Islet precursor cell (in vitro differentiated cells): ENCODE measurements at regions not wholly inside any gene's neighbourhood (a gene's known extent, or its start where the extent isn't known, plus 50 kb on each side); places are given as distances from the start of the nearest gene placed in this dataset.
"Not testable (repeated sequence)": the region's sequence is repeated elsewhere in the genome, so short reads cannot be mapped to it uniquely, and the experiment has no call there.

Experiments used
- DNase-seq: peaks from one replicate; pipeline ENCODE4 v3.0.0-alpha.2; 2018

DNA sequence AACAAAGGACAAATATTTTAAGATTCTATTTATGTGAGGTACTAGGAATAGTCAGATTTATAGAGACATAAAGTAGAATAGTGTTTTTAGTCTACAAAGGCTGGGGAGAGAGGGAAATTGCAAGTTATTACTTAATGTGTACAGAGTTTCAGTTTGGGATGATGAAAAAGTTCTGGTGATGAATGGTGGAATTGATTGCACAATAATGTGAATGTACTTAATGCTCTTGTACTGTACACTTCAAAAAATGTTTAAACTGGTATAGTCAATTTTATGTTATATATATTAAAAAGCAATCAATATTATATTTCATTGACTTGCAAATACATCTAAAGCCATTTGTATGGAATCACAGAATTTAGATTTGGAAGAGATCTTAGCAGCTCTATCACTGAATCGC lies 213.4 kb downstream of the PPP1R3A start:
- DNase-seq, result no peak

DNA sequence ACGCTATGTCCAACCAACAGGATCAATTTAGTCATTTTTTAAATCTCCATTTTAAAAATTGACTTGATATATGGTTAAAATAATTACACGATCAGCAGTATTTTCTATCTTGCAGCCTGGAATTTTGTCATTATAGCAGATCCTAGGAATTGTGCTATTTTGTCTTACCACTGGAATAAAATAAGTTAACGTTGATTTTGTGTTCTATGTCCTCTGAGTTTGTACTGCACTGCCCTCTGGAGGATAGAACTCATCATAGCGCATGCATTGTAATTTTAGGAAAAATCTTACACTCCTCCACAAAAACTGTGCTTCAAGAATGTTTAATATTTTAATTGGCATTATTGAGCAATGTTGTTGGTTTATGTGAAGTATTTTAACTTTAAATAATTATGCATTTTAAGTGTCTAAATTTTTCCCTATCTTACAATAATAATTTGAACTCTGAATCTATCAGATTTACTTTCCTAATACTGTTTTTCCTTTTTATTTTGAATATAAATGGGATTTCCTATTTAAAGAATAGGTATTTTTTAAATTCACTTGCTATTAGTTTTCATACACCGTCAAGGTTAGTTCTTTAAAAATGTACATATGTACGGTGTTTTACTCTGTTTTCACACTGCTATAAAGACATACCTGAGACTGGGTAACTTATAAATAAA lies 220.1 kb downstream of the PPP1R3A start:
- DNase-seq, result no peak

DNA sequence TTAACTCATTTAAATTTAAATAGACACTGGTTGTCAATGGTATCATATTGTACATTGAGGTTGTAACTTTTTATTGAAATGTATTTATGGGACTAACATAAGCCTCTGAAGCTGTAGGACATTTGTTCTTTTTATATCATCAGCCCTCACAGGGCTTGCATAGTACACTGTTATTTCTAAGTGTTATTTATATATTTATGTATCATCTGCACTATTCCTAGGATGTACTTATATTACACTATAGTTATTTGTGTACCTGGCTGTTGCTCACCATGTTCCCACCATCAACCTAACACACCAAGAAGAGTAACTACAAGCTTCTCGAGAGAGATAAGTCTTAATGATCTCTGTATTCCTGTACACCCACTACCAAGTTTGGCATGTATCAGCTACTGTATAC lies 224.7 kb downstream of the PPP1R3A start:
- no peak for DNase-seq

DNA sequence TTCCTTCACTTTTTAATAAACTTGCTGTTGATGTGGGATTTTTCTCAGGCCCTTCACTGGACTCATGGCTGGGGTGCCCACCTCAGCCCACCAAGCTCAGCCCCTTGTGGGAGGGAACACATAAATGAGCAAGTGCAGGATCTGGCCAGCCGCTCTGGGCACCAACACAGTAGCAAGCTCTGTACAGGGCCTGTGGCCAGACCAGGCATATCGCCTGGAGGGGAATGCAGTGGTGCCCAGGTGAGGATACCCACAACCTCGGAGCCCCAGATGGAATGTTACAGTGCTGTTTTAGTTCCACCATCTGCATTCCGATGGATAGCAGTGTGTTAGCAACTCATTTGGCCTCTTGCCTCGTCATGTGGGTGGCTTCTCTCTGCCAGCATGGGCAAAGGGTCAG lies 234.6 kb downstream of the PPP1R3A start:
- DNase-seq, result no peak

DNA sequence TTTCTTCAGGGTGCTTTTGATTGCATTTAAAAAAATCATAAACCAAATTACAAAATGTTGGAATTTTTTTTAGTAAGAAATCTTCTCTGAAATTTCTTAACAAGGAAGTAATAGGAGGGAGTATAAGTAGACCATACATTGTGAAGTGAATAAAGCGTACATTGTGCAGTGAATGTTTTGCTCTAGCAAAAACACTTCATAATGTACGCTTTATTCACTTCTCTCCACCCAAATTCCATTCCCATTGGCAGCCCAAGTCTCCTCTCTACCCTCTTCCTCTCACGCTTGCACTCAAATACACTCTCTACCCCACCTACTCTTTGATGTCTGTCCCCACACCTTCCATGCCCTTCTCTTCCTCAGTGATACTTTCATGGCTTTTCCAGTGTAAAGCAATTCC lies 241.0 kb downstream of the PPP1R3A start:
- no peak for DNase-seq

DNA sequence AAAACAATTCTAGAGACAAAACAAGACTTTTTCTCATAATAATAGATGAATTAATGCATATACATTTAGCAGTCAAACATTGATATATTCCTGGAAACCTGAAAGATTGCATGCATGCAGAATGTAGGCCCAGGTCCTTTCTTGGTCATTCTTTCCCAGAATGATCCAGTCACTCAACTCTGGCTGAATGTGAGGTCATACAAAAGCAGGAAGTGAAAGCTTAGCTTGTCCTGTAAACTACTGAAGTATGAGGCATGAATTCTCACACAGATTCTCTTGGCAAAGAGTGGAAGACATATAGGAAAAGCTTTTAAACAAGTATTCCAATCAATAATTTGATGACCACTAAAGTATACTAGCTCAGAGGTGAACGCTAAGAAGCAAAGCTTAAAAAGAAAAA lies 253.9 kb downstream of the PPP1R3A start:
- no peak for DNase-seq

DNA sequence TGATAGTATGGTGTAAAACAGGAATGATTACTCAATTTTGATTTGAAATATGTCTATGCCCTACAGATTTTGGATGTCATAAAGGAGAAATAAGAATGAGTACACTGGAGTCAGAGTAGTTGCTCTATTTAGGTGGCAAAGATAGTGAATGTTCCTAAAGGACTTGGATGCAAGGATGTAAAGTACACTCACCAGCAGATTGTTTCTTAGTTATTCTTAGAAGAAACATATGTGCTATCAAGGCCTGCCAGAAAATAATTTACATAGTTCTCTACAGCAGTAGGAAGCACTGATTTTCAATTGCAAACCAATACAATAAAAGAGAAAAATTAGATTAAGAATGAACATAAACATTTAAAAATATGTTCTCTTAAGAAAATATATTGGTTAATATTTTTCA lies 259.4 kb downstream of the PPP1R3A start:
- DNase-seq, result no peak

DNA sequence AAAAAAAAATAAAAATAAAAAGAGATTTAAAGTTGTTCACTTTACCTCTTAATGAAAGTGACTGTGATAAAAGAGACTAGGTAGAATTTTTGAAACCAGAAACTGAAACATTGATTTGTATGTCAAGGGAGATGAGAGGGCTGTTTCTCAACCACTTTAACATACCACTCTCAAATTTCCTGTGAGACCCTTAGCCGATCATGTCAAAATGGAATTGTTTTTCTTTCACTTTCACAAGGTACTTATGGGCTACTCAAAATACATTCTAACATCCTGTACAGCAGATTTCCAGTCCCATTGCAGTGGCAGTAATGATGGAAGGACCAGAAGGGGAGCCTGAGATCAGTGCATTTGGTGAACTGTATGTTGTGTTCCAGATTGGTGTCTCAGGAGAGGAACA lies 261.2 kb downstream of the PPP1R3A start:
- no peak for DNase-seq

DNA sequence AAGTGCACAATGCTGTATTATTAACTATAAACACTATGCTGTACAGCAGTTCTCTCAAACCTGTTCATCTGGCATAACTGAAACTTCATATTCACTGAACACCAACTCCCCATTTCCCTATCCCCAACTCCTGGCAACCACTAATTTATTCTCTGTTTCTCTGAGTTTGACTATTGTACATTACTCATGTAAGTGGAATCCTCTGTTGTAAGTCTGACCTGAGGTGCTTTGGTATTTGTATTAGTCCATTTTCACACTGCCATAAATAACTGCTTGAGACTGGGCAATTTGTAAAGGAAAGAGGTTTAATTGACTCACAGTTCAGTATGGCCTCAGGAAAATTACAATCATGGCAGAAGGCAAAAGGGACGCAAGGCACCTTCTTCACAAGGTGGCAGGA lies 266.3 kb downstream of the PPP1R3A start:
- no peak for DNase-seq

DNA sequence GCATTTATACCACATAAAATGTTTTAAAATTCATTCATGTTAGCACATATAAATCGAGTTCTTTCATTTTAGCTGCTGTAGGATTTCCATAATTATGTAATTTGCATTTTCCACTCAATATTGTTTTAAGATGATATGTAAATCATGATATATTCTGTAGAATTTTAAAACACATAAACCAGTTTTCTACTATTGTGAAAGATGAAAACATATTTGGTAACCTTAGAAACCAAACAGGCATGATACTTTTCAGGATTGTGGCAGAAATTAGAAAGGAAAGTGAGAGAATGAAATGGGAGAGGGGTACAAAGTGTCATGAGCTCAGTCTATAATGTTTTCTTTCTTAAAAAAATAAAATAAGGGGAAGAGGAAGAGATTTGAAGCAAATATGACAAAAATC lies 269.3 kb downstream of the PPP1R3A start:
- no peak for DNase-seq

DNA sequence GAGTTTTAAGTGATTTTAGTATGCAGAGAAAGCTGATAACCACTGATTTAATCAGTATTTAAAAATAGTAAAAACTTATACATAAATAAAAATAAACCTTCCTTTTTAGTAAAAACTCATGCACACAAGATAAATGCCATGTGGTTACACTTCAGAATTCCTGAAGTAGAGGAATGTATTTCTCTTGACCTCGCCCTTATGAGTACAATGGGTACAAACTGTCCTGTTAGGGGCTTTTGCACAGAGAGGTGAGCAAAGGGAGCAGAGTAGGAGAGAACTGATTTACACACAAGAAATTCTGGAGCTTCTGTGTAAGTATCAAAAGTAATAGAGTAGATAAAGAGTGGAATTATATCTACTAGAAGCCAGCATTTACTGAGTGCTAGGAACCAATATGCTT lies 279.6 kb downstream of the PPP1R3A start:
- no peak for DNase-seq

DNA sequence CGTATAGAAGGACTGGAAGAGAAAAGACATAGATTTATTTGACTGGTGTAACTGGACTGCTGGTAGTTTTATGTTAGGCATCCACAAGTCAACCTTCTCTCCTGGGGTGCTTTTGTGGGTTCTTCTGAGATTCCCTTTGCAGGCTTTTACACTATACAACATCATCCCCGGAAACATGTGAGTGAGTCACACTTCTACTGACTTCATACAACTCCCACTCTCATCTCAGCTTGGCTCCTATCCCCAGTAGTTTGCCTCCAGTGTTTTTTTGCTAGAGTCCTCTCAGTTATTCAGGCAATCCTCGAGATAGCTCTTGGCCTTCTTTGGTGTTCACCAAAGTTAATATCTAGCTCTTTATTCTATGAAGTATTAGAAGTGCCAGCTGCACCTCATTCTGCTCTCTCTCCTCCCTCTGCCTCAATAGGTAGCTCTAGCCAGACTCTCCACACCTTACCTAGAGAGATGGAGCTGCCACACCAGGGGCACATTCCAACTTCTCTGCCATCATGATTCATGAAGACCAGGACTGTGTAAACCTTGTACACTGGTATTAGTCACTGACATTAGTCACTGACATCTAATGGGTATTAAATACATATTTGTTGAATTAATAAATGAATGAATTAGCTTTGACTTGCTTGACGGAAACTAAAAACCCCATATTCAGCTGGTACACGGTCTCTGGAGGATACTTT lies 281.9 kb downstream of the PPP1R3A start:
- no peak for DNase-seq

DNA sequence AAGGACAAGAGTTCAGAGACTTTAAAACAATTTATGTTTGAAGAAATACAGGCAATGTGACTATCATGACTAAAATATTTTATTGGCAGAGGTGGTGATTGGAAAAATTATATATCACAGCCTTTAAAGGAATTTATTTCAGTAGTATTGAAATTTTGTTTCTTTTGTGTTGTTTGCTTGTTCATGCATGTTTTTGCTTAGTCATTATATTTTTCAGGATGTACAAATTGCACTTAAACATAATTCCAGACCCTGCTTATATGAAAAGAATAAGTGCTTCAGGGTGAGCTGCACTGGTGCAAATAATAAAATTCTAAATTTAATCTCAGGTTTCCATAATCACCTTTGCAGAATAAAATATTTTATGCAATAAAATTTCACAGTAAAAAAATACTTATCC lies 283.3 kb downstream of the PPP1R3A start:
- no peak for DNase-seq

DNA sequence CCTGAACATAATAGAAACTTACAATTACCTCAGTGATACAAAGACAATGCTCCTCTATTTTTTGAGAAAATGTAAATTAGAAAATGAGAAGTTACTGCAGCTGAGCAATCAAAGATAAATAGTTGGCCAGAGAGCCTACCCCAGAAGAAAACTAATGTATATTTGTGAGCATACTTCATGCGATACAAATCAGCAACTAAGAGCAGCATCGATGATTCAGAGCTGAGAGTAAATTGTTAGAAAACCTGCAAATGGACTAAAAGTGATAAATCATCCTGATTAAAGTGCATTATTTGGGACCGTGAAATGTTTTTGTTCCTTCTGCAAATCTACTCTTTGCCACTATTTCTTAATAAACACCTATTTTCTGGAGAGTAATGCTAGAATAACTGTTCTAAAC lies 285.7 kb downstream of the PPP1R3A start:
- no peak for DNase-seq

DNA sequence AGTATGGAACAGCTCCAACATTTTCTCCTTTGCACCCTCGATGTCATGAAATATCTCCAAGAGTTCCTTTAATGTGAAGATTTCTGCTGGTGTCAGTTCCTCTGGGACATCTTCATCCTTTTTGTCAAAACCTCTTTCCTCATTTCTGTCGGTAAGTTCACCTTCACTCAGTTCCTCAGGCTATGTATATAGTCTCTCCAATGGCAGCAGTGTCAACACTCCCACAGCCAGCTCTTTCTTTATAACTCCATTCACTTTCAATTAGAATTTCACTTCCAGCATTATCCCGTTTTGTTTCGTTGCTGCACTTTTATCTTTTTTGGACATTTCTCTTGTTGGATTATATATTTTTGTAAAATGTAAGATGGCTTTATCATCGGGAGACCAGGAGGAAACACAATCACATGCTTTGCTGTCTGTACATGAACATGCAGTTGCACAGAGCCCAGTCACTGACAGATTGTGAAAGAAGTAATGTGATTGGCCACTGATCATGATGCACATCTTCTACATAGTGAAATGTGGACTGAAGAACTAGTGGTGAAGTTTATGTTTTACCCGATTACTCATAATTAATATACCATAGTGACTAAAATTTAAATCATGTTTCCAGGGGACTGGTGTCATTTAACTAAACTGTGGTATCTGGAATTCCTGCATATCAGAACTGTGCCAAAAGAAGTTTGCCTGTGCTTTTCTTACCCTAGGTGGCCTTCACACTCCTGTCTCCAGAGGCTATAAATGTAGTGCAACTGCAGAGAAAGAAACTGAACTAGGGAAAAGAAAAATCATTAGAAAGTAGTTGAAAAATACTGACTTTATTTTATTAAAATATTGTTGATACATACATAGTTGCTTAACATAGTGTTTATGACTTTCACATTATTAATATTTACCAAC lies 289.6 kb downstream of the PPP1R3A start:
- DNase-seq, result no peak

DNA sequence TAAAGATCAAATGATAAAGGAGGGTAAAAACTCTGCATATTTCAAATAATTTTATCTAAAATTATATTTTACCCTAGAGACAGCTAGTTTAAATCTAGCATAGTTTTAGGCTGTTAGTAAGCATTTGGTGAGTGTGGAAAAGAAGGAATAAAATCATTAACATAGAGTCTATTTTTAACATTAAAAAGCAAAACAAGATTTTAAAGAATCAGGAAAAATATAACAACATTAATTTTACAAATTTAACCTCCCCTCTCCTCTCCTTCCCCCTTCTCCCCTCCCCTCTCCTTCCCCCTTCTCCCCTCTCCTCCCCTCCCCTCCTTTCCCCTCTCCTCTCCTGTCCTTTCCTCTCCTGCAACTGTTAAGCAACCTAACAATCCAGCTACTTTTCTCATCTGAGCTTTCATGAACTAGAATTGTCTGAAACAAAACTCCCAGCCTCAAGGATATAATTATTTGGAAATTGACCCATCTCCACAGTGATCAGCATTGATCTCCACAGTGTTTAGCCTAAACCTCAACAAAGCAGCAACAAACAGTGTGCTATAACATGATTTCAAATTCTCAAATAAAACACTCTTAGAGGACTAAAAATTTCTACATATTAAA lies 293.2 kb downstream of the PPP1R3A start:
- DNase-seq, result no peak

DNA sequence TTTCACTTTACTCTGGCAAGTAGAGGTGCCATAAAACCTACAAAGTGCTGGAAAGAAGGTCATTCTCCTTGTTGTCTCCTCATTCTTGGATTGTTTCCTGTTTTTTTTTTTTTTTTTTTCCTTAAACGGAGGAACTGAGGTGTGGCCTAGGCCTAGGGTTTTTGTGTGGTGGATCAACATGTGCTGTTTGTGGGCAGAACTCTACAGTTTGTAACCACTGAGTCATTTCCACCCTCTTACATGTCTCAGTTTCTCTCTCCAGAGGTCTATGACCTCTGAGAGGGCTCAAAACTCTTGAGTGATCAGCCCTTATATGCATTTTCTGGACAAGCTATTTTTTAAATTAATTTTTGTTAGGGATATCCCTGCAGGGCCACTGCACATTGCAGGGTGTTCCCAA lies 296.0 kb downstream of the PPP1R3A start:
- DNase-seq, result no peak

DNA sequence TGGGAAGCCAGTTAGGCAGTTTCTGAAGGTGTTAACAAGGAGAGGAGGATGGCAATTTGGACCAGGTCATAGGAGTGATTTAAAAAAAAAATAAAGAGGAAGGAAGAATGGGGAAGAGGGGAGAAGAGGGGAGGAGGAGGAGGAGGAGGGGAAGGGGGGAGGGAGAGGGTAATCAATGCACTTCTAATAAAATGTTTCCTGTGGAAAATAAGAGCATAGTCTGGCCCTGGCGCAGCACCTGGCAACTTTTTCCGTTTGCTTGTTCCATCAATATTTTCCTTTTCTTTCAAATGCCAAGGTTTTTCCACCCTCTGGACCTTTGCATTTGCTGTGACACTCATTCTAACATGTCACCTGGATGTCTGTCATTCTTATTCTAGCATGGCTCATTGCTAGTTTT lies 308.2 kb downstream of the PPP1R3A start:
- no peak for DNase-seq

DNA sequence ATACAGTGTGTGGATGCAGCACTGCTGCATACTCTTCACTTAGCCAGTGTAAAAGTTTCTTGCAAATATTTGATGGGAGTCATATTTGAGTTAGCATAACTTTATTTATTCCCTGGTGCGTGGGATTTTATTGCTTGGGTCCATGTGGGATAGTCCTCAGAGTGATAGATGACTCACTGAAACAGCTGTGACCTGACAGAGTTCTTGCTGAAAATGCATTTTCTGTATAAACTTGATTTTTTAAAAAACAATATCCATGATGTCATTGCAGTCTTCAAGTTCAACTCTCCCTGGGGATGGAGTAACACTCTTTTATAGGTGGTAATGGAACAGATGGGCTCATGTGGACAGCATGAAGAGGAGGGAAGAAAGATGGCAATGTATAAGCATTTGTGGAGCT lies 310.0 kb downstream of the PPP1R3A start:
- DNase-seq, result no peak

DNA sequence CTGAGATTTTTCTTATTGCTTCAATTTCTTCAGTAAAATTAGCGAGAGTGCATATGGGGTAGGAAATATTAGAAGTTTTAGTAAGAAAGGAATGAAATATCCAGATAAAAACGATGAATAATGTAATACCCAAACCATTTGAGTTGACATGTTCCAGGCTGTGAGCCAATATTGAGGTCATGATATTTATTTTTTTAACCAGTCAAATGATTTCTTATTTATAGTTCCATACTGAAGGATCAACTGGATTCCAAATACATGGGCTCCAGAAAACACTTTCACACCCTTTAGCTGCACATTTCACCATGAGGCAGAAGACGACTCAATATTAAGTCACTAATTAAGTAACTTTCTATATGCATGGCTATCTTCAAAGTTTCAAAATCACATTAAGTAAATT lies 312.5 kb downstream of the PPP1R3A start:
- no peak for DNase-seq

DNA sequence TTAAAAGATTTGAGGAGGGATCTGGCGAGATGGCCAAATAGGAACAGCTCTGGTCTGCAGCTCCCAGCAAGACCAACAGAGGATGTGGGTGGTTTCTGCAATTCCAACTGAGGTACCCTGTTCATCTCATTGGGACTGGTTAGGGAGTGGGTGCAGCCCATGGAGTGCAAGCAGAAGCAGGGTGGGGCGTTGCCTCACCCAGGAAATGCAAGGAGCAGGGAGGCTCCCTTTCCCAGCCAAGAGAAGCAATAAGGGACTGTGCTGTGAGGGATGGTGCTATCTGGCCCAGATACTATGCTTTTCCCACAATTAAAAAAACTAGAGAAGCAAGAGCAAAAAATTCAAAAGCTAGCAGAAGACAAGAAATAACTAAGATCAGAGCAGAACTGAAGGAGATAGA lies 318.4 kb downstream of the PPP1R3A start:
- not testable (repeated sequence) for DNase-seq

DNA sequence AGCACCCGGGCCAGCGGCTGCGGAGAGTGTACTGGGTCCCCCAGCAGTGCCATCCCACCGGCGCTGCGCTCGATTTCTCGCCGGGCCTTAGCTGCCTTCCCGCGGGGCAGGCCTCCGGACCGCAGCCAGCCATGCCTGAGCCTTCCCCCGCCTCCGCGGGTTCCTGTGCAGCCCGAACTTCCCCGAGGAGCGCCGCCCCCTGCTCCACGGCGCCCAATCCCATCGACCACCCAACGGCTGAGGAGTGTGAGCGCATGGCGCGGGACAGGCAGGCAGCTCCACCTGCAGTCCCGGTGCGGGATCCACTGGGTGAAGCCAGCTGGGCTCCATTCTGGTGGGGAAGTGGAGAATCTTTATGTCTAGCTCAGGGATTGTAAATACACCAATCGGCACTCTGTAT lies 325.4 kb downstream of the PPP1R3A start:
- not testable (repeated sequence) for DNase-seq

DNA sequence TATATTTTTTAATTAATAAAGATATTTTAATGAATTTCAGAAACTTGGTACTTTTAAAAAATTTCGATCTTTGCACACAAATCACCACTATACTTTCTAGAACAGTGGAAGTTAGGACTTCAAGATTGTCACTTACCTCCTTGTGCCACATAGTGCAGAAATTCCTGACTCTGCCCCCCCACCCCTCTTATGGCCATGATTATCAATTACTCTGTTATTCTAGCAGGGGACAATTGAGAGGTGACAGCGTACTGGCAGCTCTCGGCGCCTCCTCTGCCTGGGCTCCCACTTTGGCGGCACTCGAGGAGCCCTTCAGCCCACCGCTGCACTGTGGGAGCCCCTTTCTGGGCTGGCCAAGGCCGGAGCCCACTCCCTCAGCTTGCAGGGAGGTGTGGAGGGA lies 325.9 kb downstream of the PPP1R3A start:
- DNase-seq, result not testable (repeated sequence)

DNA sequence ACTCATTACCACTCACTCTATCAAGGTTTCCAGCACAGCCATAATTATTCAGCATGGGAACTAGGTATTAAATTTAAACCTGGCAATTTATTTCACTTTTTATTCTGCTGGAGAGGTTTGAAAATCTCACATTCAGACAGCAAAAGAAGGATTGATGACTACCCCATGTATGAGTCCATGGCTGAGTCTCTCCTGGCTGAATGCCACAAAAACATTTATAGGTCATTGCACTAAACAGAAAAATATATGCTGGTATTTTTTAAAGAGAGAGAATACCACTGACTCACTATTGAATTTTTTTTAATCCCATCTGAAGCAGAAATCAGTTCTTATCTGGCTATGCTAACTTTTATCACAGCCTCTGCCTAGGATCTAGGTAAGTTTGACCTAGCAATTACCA lies 336.3 kb downstream of the PPP1R3A start:
- DNase-seq, result no peak
